Osteocyte (in vitro differentiated cells): ENCODE measurements at regions not wholly inside any gene's neighbourhood (a gene's known extent, or its start where the extent isn't known, plus 50 kb on each side); places are given as distances from the start of the nearest gene placed in this dataset.

Source experiments
- DNase-seq: peaks from one replicate; pipeline ENCODE4 v3.0.0; 2021; ENCODE audit warnings: mixed read lengths; ENCODE audit not compliant: unreplicated experiment; ENCODE audit errors: extremely low spot score
- H3K27ac Mint-ChIP-seq: one replicate; pipeline ENCODE4 v1.8.0; 2021; ENCODE audit warnings: mild to moderate bottlenecking, mixed read lengths; ENCODE audit not compliant: unreplicated experiment
- H3K27me3 Mint-ChIP-seq: one replicate; pipeline ENCODE4 v1.8.0; 2021; ENCODE audit warnings: mixed read lengths; ENCODE audit not compliant: unreplicated experiment
- H3K36me3 Mint-ChIP-seq: one replicate; pipeline ENCODE4 v1.8.0; 2021; ENCODE audit warnings: mixed read lengths; ENCODE audit not compliant: unreplicated experiment
- H3K4me1 Mint-ChIP-seq: one replicate; pipeline ENCODE4 v1.8.0; 2021; ENCODE audit warnings: mixed read lengths; ENCODE audit not compliant: unreplicated experiment
- H3K4me3 Mint-ChIP-seq: one replicate; pipeline ENCODE4 v1.8.0; 2021; ENCODE audit warnings: mild to moderate bottlenecking, moderate library complexity, mixed read lengths; ENCODE audit not compliant: unreplicated experiment
- H3K9me3 Mint-ChIP-seq: one replicate; pipeline ENCODE4 v1.8.0; 2021; ENCODE audit warnings: mixed read lengths; ENCODE audit not compliant: unreplicated experiment
- CTCF ChIP-seq: fragments of 200-600 bp; sonication (generic); IDR thresholded peaks from 2 replicates; pipeline ENCODE4 v1.5.0; 2021; ENCODE audit warnings: antibody characterized with exemption, mild to moderate bottlenecking, moderate library complexity

GRCh38 chrX:39985071-39985470 is 112.7 kb downstream of the BCOR start:
- no peak for TF ChIP-seq CTCF
- Mint-ChIP-seq H3K27me3 (no peaks in the 10 kb centered on the region), H3K36me3 (no peaks in the 10 kb centered on the region), H3K4me1 (peaks cover 6% of the 10 kb centered on the region), H3K9me3 (peaks cover 5% of the 10 kb centered on the region), H3K27ac (no peak overlapping the region), H3K4me3 (no peak overlapping the region)
- DNase-seq = no peak

GRCh38 chrX:39985551-39985950 is 112.2 kb downstream of the BCOR start:
- no peaks in the 10 kb centered on the region for H3K36me3 Mint-ChIP-seq
- no peaks in the 10 kb centered on the region for H3K27me3 Mint-ChIP-seq
- no peak for DNase-seq
- H3K9me3 Mint-ChIP-seq = peaks cover 5% of the 10 kb centered on the region
- no peak overlapping the region for H3K27ac Mint-ChIP-seq
- H3K4me3 Mint-ChIP-seq = no peak overlapping the region
- no peak for TF ChIP-seq CTCF
- H3K4me1 Mint-ChIP-seq = peaks cover 6% of the 10 kb centered on the region

GRCh38 chrX:39988496-39988895 is 109.3 kb downstream of the BCOR start:
- Mint-ChIP-seq H3K4me1 (peaks cover 6% of the 10 kb centered on the region), H3K27me3 (no peaks in the 10 kb centered on the region)
- DNase-seq = no peak

GRCh38 chrX:39990388-39990787 is 107.4 kb downstream of the BCOR start:
- Mint-ChIP-seq H3K27ac (no peak overlapping the region), H3K9me3 (no peaks in the 10 kb centered on the region), H3K27me3 (no peaks in the 10 kb centered on the region), H3K36me3 (no peaks in the 10 kb centered on the region), H3K4me1 (no peaks in the 10 kb centered on the region), H3K4me3 (no peak overlapping the region)
- no peak for DNase-seq
- no peak for TF ChIP-seq CTCF

More at GRCh38 chrX:39988496-39988895, 109.3 kb downstream of the BCOR start:
- no peak overlapping the region for H3K27ac Mint-ChIP-seq
- TF ChIP-seq CTCF = no peak
- H3K4me3 Mint-ChIP-seq = no peak overlapping the region
- H3K9me3 Mint-ChIP-seq = no peaks in the 10 kb centered on the region
- no peaks in the 10 kb centered on the region for H3K36me3 Mint-ChIP-seq

GRCh38 chrX:39992300-39992699 is 105.5 kb downstream of the BCOR start:
- H3K4me3 Mint-ChIP-seq = no peak overlapping the region
- no peak overlapping the region for H3K27ac Mint-ChIP-seq

More at GRCh38 chrX:39992300-39992699, 105.5 kb downstream of the BCOR start:
- Mint-ChIP-seq H3K4me1 (no peaks in the 10 kb centered on the region), H3K36me3 (no peaks in the 10 kb centered on the region), H3K9me3 (no peaks in the 10 kb centered on the region), H3K27me3 (no peaks in the 10 kb centered on the region)
- no peak for TF ChIP-seq CTCF
- no peak for DNase-seq
